SK-N-SH (cell line): ENCODE measurements at regions not wholly inside any gene's neighbourhood (a gene's known extent, or its start where the extent isn't known, plus 50 kb on each side); places are given as distances from the start of the nearest gene placed in this dataset.

Experiments
- CTCF ChIP-seq: fragments of 200-600 bp; sonication (generic); IDR thresholded peaks from 2 replicates; pipeline ENCODE4 v1.6.1; 2017; ENCODE audit warnings: antibody characterized with exemption, mild to moderate bottlenecking, moderate library complexity
- EP300 ChIP-seq, 2 experiments: IDR thresholded peaks; 2 replicates each; pipeline versions ENCODE4 v1.4.0 to v1.6.1; 2012; ENCODE audit warnings: borderline replicate concordance in 1 of 2, low read depth in 1 of 2, low read length in 1 of 2
- GABPA ChIP-seq: IDR thresholded peaks from 2 replicates; pipeline ENCODE4 v1.4.0; 2012; ENCODE audit warnings: low read depth, mild to moderate bottlenecking
- JUND ChIP-seq: IDR thresholded peaks from 2 replicates; pipeline ENCODE4 v1.4.0; 2012
- MAX ChIP-seq: IDR thresholded peaks from 2 replicates; pipeline ENCODE4 v1.4.0; 2012; ENCODE audit warnings: low read depth
- MXI1 ChIP-seq: IDR thresholded peaks from 2 replicates; pipeline ENCODE4 v1.6.1; 2012; ENCODE audit warnings: mild to moderate bottlenecking, low read depth, low read length, improper control_type of control experiment
- POLR2AphosphoS5 ChIP-seq: IDR thresholded peaks from 2 replicates; pipeline ENCODE4 v1.6.1; 2012; ENCODE audit warnings: low read depth, low read length
- REST ChIP-seq: IDR thresholded peaks from 2 replicates; pipeline ENCODE4 v1.6.1; 2012; ENCODE audit warnings: mild to moderate bottlenecking, low read depth, low read length, moderate library complexity
- RXRA ChIP-seq: IDR thresholded peaks from 2 replicates; pipeline ENCODE4 v1.4.0; 2012; ENCODE audit warnings: low read depth, mild to moderate bottlenecking, borderline replicate concordance
- SIN3A ChIP-seq: IDR thresholded peaks from 2 replicates; pipeline ENCODE4 v1.6.1; 2012; ENCODE audit warnings: low read depth, mild to moderate bottlenecking, low read length, moderate library complexity, borderline replicate concordance
- TCF12 ChIP-seq: IDR thresholded peaks from 2 replicates; pipeline ENCODE4 v1.4.0; 2012
- USF2 ChIP-seq: fragments of 150-350 bp; IDR thresholded peaks from 2 replicates; pipeline ENCODE4 v1.6.1; 2017; ENCODE audit warnings: antibody characterized with exemption, low read length, low read depth, borderline replicate concordance
- YY1 ChIP-seq: IDR thresholded peaks from 2 replicates; pipeline ENCODE4 v1.4.0; 2012; ENCODE audit warnings: low read depth, mild to moderate bottlenecking
- TF ChIP-seq, protein P1 (sequence below): IDR thresholded peaks from 2 replicates; pipeline ENCODE4 v1.4.0; 2012; ENCODE audit warnings: low read depth, borderline replicate concordance

- TF ChIP-seq CTCF (no peak), POLR2AphosphoS5 (no peak), EP300 (IDR thresholded peaks at IDR 0.05; ENCODE audit: borderline replicate concordance in 1 of 2, low read depth in 1 of 2, low read length in 1 of 2) (no peak), REST (no peak), YY1 (no peak), MXI1 (no peak), USF2 (no peak), SIN3A (no peak), RXRA (no peak), TCF12 (no peak), MAX (no peak), GABPA (no peak), JUND (no peak)
- TF ChIP-seq, protein P1, sequence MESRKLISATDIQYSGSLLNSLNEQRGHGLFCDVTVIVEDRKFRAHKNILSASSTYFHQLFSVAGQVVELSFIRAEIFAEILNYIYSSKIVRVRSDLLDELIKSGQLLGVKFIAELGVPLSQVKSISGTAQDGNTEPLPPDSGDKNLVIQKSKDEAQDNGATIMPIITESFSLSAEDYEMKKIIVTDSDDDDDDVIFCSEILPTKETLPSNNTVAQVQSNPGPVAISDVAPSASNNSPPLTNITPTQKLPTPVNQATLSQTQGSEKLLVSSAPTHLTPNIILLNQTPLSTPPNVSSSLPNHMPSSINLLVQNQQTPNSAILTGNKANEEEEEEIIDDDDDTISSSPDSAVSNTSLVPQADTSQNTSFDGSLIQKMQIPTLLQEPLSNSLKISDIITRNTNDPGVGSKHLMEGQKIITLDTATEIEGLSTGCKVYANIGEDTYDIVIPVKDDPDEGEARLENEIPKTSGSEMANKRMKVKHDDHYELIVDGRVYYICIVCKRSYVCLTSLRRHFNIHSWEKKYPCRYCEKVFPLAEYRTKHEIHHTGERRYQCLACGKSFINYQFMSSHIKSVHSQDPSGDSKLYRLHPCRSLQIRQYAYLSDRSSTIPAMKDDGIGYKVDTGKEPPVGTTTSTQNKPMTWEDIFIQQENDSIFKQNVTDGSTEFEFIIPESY: no peak
Observed at GRCh38 chr18:25705650-25706049, 353.7 kb upstream of the ZNF521 start.
